Suprapubic skin (tissue), 4 donors: ENCODE measurements at regions not wholly inside any gene's neighbourhood (a gene's known extent, or its start where the extent isn't known, plus 50 kb on each side); places are given as distances from the start of the nearest gene placed in this dataset.

Experiments used
- DNase-seq, 2 donors: peaks; one replicate each; pipeline ENCODE4 v3.0.0-alpha.2; 2019; ENCODE audit warnings: low spot score in 2 of 2
- H3K27ac ChIP-seq: fragments of 200-600 bp; sonication (generic); one replicate; pipeline ENCODE4 v1.5.1; 2019
- H3K27me3 ChIP-seq: fragments of 200-600 bp; sonication (generic); one replicate; pipeline ENCODE4 v1.5.1; 2019
- H3K36me3 ChIP-seq: fragments of 200-600 bp; sonication (generic); one replicate; pipeline ENCODE4 v1.5.1; 2019
- H3K4me1 ChIP-seq: fragments of 200-600 bp; sonication (generic); one replicate; pipeline ENCODE4 v1.5.1; 2019
- H3K4me3 ChIP-seq: fragments of 200-600 bp; sonication (generic); one replicate; pipeline ENCODE4 v1.5.1; 2019; ENCODE audit warnings: mild to moderate bottlenecking
- H3K9me3 ChIP-seq: fragments of 200-600 bp; sonication (generic); one replicate; pipeline ENCODE4 v1.5.1; 2019
- EP300 ChIP-seq: sonication (generic); formaldehyde crosslinking; IDR thresholded peaks from one replicate; pipeline ENCODE4 v1.6.1; 2017; ENCODE audit warnings: antibody characterized with exemption
- POLR2A ChIP-seq, 2 donors: fragments of 450-650 bp; IDR thresholded peaks; one replicate each; pipeline ENCODE4 v1.6.1; 2017; ENCODE audit warnings: antibody characterized with exemption in 2 of 2, mild to moderate bottlenecking in 2 of 2, moderate library complexity in 2 of 2
- POLR2AphosphoS5 ChIP-seq, 3 donors: sonication (generic); formaldehyde crosslinking; IDR thresholded peaks; one replicate each; pipeline ENCODE4 v1.6.1; 2017; ENCODE audit warnings: antibody characterized with exemption in 3 of 3
- WGBS: methylation state at CpG from one replicate; pipeline ENCODE4 v1.1.5; 2018; 5-methylcytosine and 5-hydroxymethylcytosine counted together
- TF ChIP-seq, protein P1 (sequence below), 2 donors: fragments of 200-600 bp in 1 of 2; fragments of 450-650 bp in 1 of 2; sonication (generic) in 1 of 2; IDR thresholded peaks; one replicate each; pipeline ENCODE4 v1.5.1; 2016 to 2019; ENCODE audit warnings: antibody characterized with exemption in 2 of 2, mild to moderate bottlenecking in 1 of 2, moderate library complexity in 1 of 2

DNA sequence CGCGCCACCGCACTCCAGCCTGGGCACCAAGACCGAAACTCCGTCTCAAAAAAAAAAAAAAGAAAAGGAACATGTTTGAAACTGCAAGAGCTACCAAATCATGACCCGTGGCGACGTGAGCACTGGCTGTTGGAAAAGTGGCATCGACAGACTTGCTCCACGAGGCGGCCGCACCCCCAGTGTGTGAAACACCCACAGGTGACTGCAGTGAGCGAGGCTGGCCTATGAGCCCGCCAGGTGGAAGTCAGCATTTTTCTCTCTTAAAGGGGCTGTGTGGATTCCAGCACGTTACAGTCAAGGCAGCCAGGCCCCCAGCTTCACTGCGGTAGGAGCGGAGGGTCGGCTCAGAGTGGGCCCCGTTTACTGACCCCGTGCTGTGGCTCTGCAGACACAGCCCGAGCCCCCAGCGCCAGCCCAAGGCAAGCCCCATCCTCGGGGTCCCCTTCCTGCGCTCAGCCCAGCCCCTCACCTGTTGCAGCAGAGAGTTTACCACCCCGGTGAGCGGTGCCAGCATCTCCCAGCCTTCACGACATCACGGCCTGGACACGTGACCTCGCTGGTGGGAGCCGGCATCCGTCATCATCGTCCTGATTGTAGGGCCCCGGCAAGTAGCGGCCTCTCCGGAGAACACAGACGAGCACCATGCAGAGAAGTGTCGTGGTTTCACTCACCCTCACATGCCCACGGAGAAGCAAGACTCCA is 54.3 kb upstream of the FBRSL1 start:
- WGBS = 93% methylated on average over 24 of the region's 39 CpGs
- no peak overlapping the region for H3K27ac ChIP-seq
- no peak for DNase-seq
- peaks cover 42% of the 10 kb centered on the region for H3K27me3 ChIP-seq
- TF ChIP-seq POLR2A (IDR thresholded peaks at IDR 0.05) = no peak
- no peaks in the 10 kb centered on the region for H3K9me3 ChIP-seq
- no peaks in the 10 kb centered on the region for H3K36me3 ChIP-seq
- H3K4me3 ChIP-seq = no peak overlapping the region
- H3K4me1 ChIP-seq = peaks cover 33% of the 10 kb centered on the region

DNA sequence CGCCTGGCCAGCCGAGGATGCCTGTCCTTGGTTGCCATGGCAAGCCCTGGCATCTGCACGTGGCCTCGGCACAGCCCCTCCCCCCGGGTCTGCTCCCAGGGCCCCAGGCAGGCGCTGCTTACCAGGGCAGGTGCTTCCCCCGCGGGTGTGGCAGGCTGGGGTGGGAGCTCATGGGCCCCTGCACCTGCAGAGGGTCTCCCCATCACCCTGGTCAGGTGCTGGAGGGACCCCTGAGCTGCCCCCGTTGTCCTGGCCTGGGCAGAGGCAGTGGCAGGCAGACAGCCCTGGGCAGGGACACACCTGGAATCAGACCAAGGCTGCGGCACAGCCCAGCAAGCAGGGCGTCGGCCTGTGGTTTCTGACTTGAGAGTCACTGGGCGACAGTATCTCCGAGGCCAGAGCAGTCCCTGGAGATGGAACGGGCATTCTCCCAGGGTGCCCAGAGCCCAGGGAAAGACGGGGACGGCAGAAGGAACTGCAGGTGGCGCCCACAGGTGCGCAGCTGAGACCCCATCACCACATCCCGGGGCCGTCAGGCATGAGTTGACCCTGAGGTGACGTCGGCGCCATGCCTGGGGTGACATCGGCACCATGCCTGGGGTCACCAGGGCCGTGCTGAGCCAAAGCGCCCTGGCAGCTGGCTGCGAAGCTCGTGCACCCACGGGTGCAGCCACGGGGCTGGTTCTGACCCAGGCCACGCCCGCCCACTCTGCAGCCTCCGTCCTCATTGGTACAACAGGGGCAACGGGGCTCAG is 56.1 kb upstream of the FBRSL1 start:
- Histone ChIP-seq H3K36me3 (no peaks in the 10 kb centered on the region), H3K27me3 (peaks cover 48% of the 10 kb centered on the region), H3K4me1 (peaks cover 51% of the 10 kb centered on the region), H3K9me3 (no peaks in the 10 kb centered on the region), H3K27ac (no peak overlapping the region), H3K4me3 (no peak overlapping the region)
- TF ChIP-seq EP300 = no peak
- TF ChIP-seq POLR2A (IDR thresholded peaks at IDR 0.05) = no peak
- TF ChIP-seq, protein P1, sequence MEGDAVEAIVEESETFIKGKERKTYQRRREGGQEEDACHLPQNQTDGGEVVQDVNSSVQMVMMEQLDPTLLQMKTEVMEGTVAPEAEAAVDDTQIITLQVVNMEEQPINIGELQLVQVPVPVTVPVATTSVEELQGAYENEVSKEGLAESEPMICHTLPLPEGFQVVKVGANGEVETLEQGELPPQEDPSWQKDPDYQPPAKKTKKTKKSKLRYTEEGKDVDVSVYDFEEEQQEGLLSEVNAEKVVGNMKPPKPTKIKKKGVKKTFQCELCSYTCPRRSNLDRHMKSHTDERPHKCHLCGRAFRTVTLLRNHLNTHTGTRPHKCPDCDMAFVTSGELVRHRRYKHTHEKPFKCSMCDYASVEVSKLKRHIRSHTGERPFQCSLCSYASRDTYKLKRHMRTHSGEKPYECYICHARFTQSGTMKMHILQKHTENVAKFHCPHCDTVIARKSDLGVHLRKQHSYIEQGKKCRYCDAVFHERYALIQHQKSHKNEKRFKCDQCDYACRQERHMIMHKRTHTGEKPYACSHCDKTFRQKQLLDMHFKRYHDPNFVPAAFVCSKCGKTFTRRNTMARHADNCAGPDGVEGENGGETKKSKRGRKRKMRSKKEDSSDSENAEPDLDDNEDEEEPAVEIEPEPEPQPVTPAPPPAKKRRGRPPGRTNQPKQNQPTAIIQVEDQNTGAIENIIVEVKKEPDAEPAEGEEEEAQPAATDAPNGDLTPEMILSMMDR (IDR thresholded peaks at IDR 0.05) = no peak
- TF ChIP-seq POLR2AphosphoS5 (IDR thresholded peaks at IDR 0.05) = no peak
- DNase-seq = no peak
- no CpG with 5 or more reads among the region's 35 CpGs for WGBS

DNA sequence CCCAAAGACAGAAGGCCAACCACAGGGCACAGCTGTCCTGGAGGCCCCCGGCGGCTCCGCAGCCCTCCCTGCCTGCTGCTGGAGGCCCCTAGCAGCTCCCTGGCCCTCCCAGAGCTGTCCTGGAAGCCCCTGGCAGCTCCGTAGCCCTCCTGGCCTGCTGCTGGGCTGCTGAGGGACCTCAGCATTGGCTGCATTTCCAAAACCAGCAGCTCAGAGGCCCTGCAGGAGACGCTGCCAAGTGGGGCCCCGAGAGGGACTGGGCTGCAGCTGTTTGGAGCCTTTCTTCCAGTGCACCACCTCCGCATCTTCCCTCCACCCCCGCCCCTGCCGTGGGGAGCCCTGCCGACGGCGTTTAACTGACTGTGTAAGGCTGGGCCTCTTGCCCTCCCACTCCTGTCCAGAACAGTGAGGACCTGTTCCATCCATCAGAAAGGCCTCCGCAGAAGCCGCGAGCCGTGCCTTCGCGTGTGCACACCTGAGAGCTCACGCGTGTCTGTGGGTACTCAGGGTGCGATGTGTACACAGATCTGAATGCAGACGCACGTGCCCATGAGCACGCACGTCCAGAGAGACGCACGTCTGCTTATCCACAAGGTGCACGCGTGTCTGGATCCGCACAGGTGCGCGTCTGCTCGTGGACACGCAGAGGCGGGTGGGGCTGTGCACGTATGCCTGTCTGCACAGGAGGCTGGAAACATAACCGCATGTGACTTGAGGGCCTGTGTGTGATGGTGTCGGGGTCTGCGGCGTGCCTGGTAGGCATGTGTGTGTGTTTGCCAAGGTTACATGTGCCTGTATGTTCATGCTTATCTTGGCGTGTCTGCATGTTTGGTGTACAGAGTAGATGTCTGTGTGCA is 57.0 kb upstream of the FBRSL1 start:
- no peaks in the 10 kb centered on the region for H3K9me3 ChIP-seq
- peaks cover 54% of the 10 kb centered on the region for H3K27me3 ChIP-seq
- no peak overlapping the region for H3K27ac ChIP-seq
- WGBS = 47% methylated on average over 16 of the region's 41 CpGs
- H3K4me1 ChIP-seq = peaks cover 55% of the 10 kb centered on the region
- TF ChIP-seq POLR2AphosphoS5 (IDR thresholded peaks at IDR 0.05) = no peak
- TF ChIP-seq POLR2A (IDR thresholded peaks at IDR 0.05) = no peak
- no peak for TF ChIP-seq EP300
- TF ChIP-seq, protein P1 (IDR thresholded peaks at IDR 0.05) = no peak
- no peak for DNase-seq
- no peaks in the 10 kb centered on the region for H3K36me3 ChIP-seq
- no peak overlapping the region for H3K4me3 ChIP-seq

DNA sequence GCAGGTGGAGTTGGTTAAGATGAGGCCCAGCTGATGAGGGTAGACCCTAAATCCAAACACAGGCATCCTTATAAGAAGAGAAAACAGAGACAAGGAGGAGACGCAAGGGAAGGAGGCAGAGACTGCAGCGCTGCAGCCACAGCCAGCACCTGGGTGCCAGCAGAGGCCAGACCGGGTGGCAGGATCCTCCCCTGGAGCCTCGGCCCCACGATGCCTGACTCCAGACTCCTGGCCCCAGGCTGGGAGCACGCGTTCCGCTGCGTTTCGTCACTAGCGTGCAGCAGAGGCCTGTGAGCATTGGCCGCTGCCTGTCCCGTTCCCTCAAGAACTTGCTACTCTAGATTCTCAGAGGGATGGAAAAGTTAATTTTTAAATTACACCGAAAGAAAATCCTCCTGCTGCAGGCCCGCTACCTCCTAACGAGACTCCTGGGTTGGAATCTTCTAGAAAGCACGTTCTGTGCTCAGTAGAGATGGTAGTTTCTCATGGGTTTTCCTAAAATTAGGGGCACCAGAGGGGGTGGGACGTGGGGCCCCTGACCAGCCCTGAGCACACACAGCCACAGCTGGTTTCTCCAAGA is 57.7 kb upstream of the FBRSL1 start:
- peaks cover 47% of the 10 kb centered on the region for H3K4me1 ChIP-seq
- DNase-seq = no peak
- H3K4me3 ChIP-seq = no peak overlapping the region
- H3K27me3 ChIP-seq = peaks cover 61% of the 10 kb centered on the region
- no peaks in the 10 kb centered on the region for H3K36me3 ChIP-seq
- H3K9me3 ChIP-seq = no peaks in the 10 kb centered on the region
- no peak overlapping the region for H3K27ac ChIP-seq
- 89% methylated on average over 18 of the region's 18 CpGs for WGBS
- TF ChIP-seq, protein P1 (IDR thresholded peaks at IDR 0.05) = no peak
- no peak for TF ChIP-seq POLR2A (IDR thresholded peaks at IDR 0.05)
- no peak for TF ChIP-seq EP300
- TF ChIP-seq POLR2AphosphoS5 (IDR thresholded peaks at IDR 0.05) = no peak

DNA sequence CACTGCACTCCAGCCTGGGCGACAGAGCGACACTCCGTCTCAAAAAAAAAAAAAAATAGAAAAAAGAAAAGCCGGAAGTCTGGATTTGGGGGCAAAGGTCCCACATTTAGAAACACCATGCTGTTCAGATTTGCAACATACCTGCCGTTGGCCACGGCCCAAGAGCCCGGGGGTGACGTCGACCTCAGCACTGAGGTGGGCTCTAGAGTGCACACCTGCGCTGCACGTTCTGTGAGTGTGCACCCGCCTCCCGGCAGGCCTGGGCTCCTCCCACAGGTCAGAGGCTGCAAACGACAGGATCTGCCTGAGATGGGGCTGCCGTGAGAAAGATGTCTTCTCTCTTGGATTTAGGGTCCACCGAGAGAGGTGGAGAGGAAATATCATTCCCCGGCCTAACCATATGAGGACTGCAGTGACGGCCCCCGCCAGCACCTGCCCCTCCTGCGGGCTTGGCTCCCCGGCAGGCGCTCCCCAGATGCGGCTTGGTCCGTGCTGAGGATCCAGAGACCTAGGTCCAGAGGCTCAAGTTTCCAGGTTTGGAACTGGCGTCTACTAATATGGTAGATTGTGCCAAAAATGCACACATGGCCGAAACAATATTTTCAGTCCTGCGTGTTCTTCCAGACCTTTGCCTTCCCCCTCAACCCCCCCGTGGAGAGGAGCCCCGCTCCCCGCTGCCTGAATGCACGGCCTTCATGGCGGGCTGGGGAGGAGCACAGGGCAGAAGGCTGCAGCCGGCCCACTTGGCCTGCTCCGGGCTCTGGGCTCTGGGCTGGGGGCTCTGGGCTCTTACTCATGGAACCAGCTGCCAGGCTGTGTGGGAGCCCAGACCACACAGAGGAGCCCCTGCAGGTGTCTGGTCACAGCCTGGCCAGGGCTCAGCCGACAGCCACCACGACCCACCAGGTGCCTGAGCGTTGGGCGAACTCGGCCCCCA is 58.8 kb upstream of the FBRSL1 start:
- no peak for TF ChIP-seq EP300
- no peak for TF ChIP-seq POLR2AphosphoS5 (IDR thresholded peaks at IDR 0.05)
- TF ChIP-seq, protein P1 (IDR thresholded peaks at IDR 0.05) = no peak
- TF ChIP-seq POLR2A (IDR thresholded peaks at IDR 0.05) = no peak
- 38% methylated on average over 15 of the region's 39 CpGs for WGBS
- DNase-seq = no peak
- Histone ChIP-seq H3K36me3 (no peaks in the 10 kb centered on the region), H3K4me3 (no peak overlapping the region), H3K27me3 (peaks cover 64% of the 10 kb centered on the region), H3K4me1 (peaks cover 47% of the 10 kb centered on the region), H3K27ac (no peak overlapping the region), H3K9me3 (no peaks in the 10 kb centered on the region)
